SH-SY5Y (cell line): ENCODE measurements at regions not wholly inside any gene's neighbourhood (a gene's known extent, or its start where the extent isn't known, plus 50 kb on each side); places are given as distances from the start of the nearest gene placed in this dataset.

ENCODE experiments used
- GATA2 ChIP-seq: IDR thresholded peaks from 2 replicates; pipeline ENCODE4 v1.6.1; 2011; ENCODE audit warnings: mild to moderate bottlenecking, low read depth, low read length
- GATA3 ChIP-seq: IDR thresholded peaks from 2 replicates; pipeline ENCODE4 v1.6.1; 2011; ENCODE audit warnings: low read depth, mild to moderate bottlenecking, low read length, moderate library complexity

DNA sequence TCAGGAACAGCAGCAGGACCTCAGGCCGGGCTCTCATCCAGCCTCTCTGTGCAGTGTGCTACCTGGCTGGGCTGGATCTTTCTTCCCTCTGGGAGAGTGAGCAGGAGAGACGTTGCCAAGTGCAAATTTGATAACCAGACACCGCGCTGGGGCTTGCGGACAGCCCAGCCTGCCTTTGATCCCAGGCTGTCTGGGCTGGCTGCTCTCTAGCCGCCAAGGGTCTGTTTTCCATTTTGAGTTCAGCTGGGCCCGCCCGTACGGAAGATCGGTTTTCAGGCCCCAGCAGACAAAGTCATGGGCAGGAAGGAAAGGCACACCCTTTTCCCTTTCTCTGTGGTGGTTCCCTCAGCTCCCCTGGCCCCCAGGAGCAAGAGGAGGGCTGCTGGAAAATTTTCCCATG, 90.2 kb downstream of the CPZ start:
- TF ChIP-seq GATA2 (no peak), GATA3 (no peak)
